Fibroblast of lung (primary cell): ENCODE measurements at regions not wholly inside any gene's neighbourhood (a gene's known extent, or its start where the extent isn't known, plus 50 kb on each side); places are given as distances from the start of the nearest gene placed in this dataset.

Source experiments
- DNase-seq, 2 donors: peaks; one replicate each; pipeline versions ENCODE4 v3.0.0 to v3.0.0-alpha.2; 2010; ENCODE audit warnings: low read depth in 2 of 2
- H2AFZ ChIP-seq: 2 replicates; pipeline ENCODE4 v1.5.1; 2012; ENCODE audit warnings: low read length, control low read depth, inconsistent platforms
- H3K27ac ChIP-seq: 2 replicates; pipeline ENCODE4 v1.5.1; 2011; ENCODE audit warnings: low read length, control low read depth; ENCODE audit not compliant: insufficient read depth
- H3K27me3 ChIP-seq: 2 replicates; pipeline ENCODE4 v1.5.1; 2011; ENCODE audit warnings: mild to moderate bottlenecking, low read length; ENCODE audit not compliant: control insufficient read depth, insufficient read depth
- H3K36me3 ChIP-seq: 2 replicates; pipeline ENCODE4 v1.5.1; 2011; ENCODE audit warnings: low read length; ENCODE audit not compliant: control insufficient read depth, insufficient read depth
- H3K4me1 ChIP-seq: 2 replicates; pipeline ENCODE4 v1.5.1; 2011; ENCODE audit warnings: low read length; ENCODE audit not compliant: control insufficient read depth, insufficient read depth; ENCODE audit errors: extremely low read depth
- H3K4me2 ChIP-seq: 2 replicates; pipeline ENCODE4 v1.5.1; 2011; ENCODE audit warnings: low read length, control low read depth; ENCODE audit not compliant: insufficient read depth; ENCODE audit errors: extremely low read depth
- H3K4me3 ChIP-seq, 4 experiments: fragments of 200-600 bp in 1 of 4; sonication (generic) in 1 of 4; replicated peaks in 1 of 4; 2 replicates each; pipeline ENCODE4 v1.5.1; 2011 to 2016; ENCODE audit warnings: low read length in 4 of 4, low read depth in 3 of 4, mild to moderate bottlenecking in 3 of 4, control low read depth in 2 of 4, inconsistent platforms in 1 of 4, mixed read lengths in 1 of 4; ENCODE audit not compliant: insufficient read depth in 1 of 4; ENCODE audit errors: control extremely low read depth in 1 of 4
- H3K79me2 ChIP-seq: 2 replicates; pipeline ENCODE4 v1.5.1; 2012; ENCODE audit warnings: mild to moderate bottlenecking, low read length, inconsistent platforms; ENCODE audit not compliant: control insufficient read depth, insufficient read depth
- H3K9ac ChIP-seq: 2 replicates; pipeline ENCODE4 v1.5.1; 2011; ENCODE audit warnings: mild to moderate bottlenecking, low read length, control low read depth; ENCODE audit not compliant: insufficient read depth
- H3K9me3 ChIP-seq: 2 replicates; pipeline ENCODE4 v1.5.1; 2012; ENCODE audit warnings: low read depth, low read length; ENCODE audit not compliant: control insufficient read depth, insufficient read depth
- H4K20me1 ChIP-seq: 2 replicates; pipeline ENCODE4 v1.5.1; 2011; ENCODE audit warnings: low read length; ENCODE audit not compliant: control insufficient read depth, insufficient read depth; ENCODE audit errors: extremely low read depth
- CTCF ChIP-seq, 2 donors: IDR thresholded peaks in 1 of 2; conservative IDR thresholded peaks in 1 of 2; 1 replicate in 1 of 2; 2 replicates in 1 of 2; pipeline ENCODE4 v1.5.1; 2011 to 2012; ENCODE audit warnings: low read length in 2 of 2, control low read depth in 1 of 2, inconsistent platforms in 1 of 2, low read depth in 1 of 2, mild to moderate bottlenecking in 1 of 2
- EZH2 ChIP-seq: IDR thresholded peaks from 2 replicates; pipeline ENCODE4 v1.5.1; 2012; ENCODE audit warnings: low read length, control low read depth, mild to moderate bottlenecking; ENCODE audit errors: missing control alignments

- Histone ChIP-seq H3K27ac (no peak overlapping the region), H3K4me2 (no peak overlapping the region), H3K79me2 (no peaks in the 10 kb centered on the region), H2AFZ (no peak overlapping the region), H3K9ac (no peak overlapping the region), H4K20me1 (no peaks in the 10 kb centered on the region), H3K27me3 (no peaks in the 10 kb centered on the region), H3K4me3 (no peak overlapping the region), H3K4me1 (no peaks in the 10 kb centered on the region), H3K9me3 (no peaks in the 10 kb centered on the region), H3K36me3 (no peaks in the 10 kb centered on the region)
- TF ChIP-seq EZH2 (no peak), CTCF (conservative IDR thresholded peaks at IDR 0.05 in 1 of 2, IDR thresholded peaks at IDR 0.05 in 1 of 2; ENCODE audit: low read depth in 1 of 2, low read length in 2 of 2) (no peak)
- no peak for DNase-seq
Measured at GRCh38 chr9:115972362-115972761, 181.2 kb upstream of the PAPPA start.

GRCh38 chr9:115972843-115973595 is 180.6 kb upstream of the PAPPA start:
- no peaks in the 10 kb centered on the region for H3K27me3 ChIP-seq
- H3K27ac ChIP-seq, result no peak overlapping the region
- H3K9ac ChIP-seq, result no peak overlapping the region
- no peaks in the 10 kb centered on the region for H4K20me1 ChIP-seq
- no peak overlapping the region for H3K4me2 ChIP-seq
- no peaks in the 10 kb centered on the region for H3K36me3 ChIP-seq
- H2AFZ ChIP-seq, result no peak overlapping the region
- no peaks in the 10 kb centered on the region for H3K79me2 ChIP-seq
- TF ChIP-seq CTCF (conservative IDR thresholded peaks at IDR 0.05 in 1 of 2, IDR thresholded peaks at IDR 0.05 in 1 of 2; ENCODE audit: low read depth in 1 of 2, low read length in 2 of 2), result no peak
- no peak for TF ChIP-seq EZH2
- H3K4me1 ChIP-seq, result no peaks in the 10 kb centered on the region
- no peak overlapping the region for H3K4me3 ChIP-seq
- DNase-seq, result peak in 1 of 2 donors; percentile 31
- no peaks in the 10 kb centered on the region for H3K9me3 ChIP-seq

GRCh38 chr9:115976781-115977180 is 176.8 kb upstream of the PAPPA start:
- no peaks in the 10 kb centered on the region for H4K20me1 ChIP-seq
- no peak overlapping the region for H3K9ac ChIP-seq
- no peaks in the 10 kb centered on the region for H3K27me3 ChIP-seq
- no peaks in the 10 kb centered on the region for H3K4me1 ChIP-seq
- no peaks in the 10 kb centered on the region for H3K9me3 ChIP-seq
- no peak overlapping the region for H3K4me3 ChIP-seq
- no peaks in the 10 kb centered on the region for H3K36me3 ChIP-seq
- no peak overlapping the region for H3K27ac ChIP-seq
- no peak for DNase-seq
- H3K79me2 ChIP-seq, result no peaks in the 10 kb centered on the region
- H3K4me2 ChIP-seq, result no peak overlapping the region
- TF ChIP-seq EZH2 (no peak), CTCF (conservative IDR thresholded peaks at IDR 0.05 in 1 of 2, IDR thresholded peaks at IDR 0.05 in 1 of 2; ENCODE audit: low read depth in 1 of 2, low read length in 2 of 2) (no peak)
- no peak overlapping the region for H2AFZ ChIP-seq
